H1 (cell line): ENCODE measurements at regions not wholly inside any gene's neighbourhood (a gene's known extent, or its start where the extent isn't known, plus 50 kb on each side); places are given as distances from the start of the nearest gene placed in this dataset.

Experiments used
- CTCF ChIA-PET: fragments of 300-600 bp; sonication (Branson Sonifier 250); formaldehyde crosslinking; loops from one replicate; lab custom pipeline; 2021; ENCODE audit not compliant: partially characterized antibody; lab: Charles Lee
- POLR2A ChIA-PET: fragments of 300-600 bp; sonication (Branson Sonifier 250); formaldehyde crosslinking; loops from one replicate; lab custom pipeline; 2021; ENCODE audit warnings: inconsistent platforms; ENCODE audit not compliant: partially characterized antibody; lab: Charles Lee
- DNase-seq, 2 experiments: peaks; one replicate each; pipeline versions ENCODE4 v3.0.0 to v3.0.0-alpha.2; 2010 to 2022; ENCODE audit warnings: low spot score in 2 of 2, low read depth in 1 of 2, mixed read lengths in 1 of 2
- FAIRE-seq: peaks from 2 replicates; lab custom pipeline; 2011; peaks lifted over from hg19 to GRCh38; lab: Jason Lieb, UNC
- H2AFZ ChIP-seq: 2 replicates; pipeline ENCODE4 v1.8.1; 2012; ENCODE audit warnings: low read length, inconsistent platforms
- H2AK5ac ChIP-seq: 2 replicates; pipeline ENCODE4 v1.6.1; 2013; ENCODE audit warnings: low read depth, low read length
- H2BK120ac ChIP-seq: replicated peaks from 2 replicates; pipeline ENCODE3; 2013; ENCODE audit warnings: low read depth, low read length, inconsistent platforms
- H2BK12ac ChIP-seq: 2 replicates; pipeline ENCODE4 v1.6.1; 2013; ENCODE audit warnings: low read depth, low read length
- H2BK15ac ChIP-seq: 2 replicates; pipeline ENCODE4 v1.6.1; 2013; ENCODE audit warnings: low read length
- H2BK20ac ChIP-seq: 2 replicates; pipeline ENCODE4 v1.6.1; 2013; ENCODE audit warnings: low read length
- H2BK5ac ChIP-seq: 2 replicates; pipeline ENCODE4 v1.6.1; 2013; ENCODE audit warnings: low read depth, low read length
- H3K14ac ChIP-seq: 2 replicates; pipeline ENCODE4 v1.6.1; 2013; ENCODE audit warnings: inconsistent platforms; ENCODE audit not compliant: insufficient read length
- H3K18ac ChIP-seq: 2 replicates; pipeline ENCODE4 v1.6.1; 2013; ENCODE audit warnings: low read length; ENCODE audit errors: extremely low read depth
- H3K23ac ChIP-seq: 2 replicates; pipeline ENCODE4 v1.6.1; 2013; ENCODE audit warnings: inconsistent platforms; ENCODE audit not compliant: insufficient read length
- H3K23me2 ChIP-seq: 2 replicates; pipeline ENCODE4 v1.6.1; 2013; ENCODE audit warnings: low read depth, low read length
- H3K27ac ChIP-seq: 2 replicates; pipeline ENCODE4 v1.6.1; 2011; ENCODE audit warnings: low read depth, low read length, inconsistent platforms
- H3K27me3 ChIP-seq, 4 experiments: replicated peaks in 1 of 4; 1 replicate in 1 of 4; 2 replicates in 3 of 4; pipeline versions ENCODE4 v1.6.1 to v1.8.1; 2011 to 2013; ENCODE audit warnings: low read length in 3 of 4, mild to moderate bottlenecking in 3 of 4, inconsistent platforms in 2 of 4, mixed read lengths in 2 of 4, moderate library complexity in 1 of 4; ENCODE audit not compliant: control insufficient read depth in 3 of 4, insufficient read depth in 3 of 4; ENCODE audit errors: extremely low read depth in 1 of 4
- H3K36me3 ChIP-seq, 4 experiments: 2 replicates each; pipeline versions ENCODE4 v1.6.1 to v1.8.1; 2011 to 2013; ENCODE audit warnings: mild to moderate bottlenecking in 4 of 4, low read length in 3 of 4, moderate library complexity in 2 of 4, control low read depth in 1 of 4, inconsistent platforms in 1 of 4; ENCODE audit not compliant: insufficient read depth in 4 of 4, control insufficient read depth in 2 of 4
- H3K4ac ChIP-seq: replicated peaks from 2 replicates; pipeline ENCODE3; 2013; ENCODE audit warnings: low read length, low read depth, mixed read lengths, inconsistent platforms; ENCODE audit not compliant: insufficient read length
- H3K4me1 ChIP-seq, 4 experiments: replicated peaks in 1 of 4; 1 replicate in 1 of 4; 2 replicates in 3 of 4; pipeline versions ENCODE4 v1.6.1 to v1.8.1; 2011 to 2013; ENCODE audit warnings: low read length in 3 of 4, inconsistent platforms in 2 of 4, mixed read lengths in 1 of 4; ENCODE audit not compliant: insufficient read depth in 4 of 4, control insufficient read depth in 3 of 4
- H3K4me2 ChIP-seq, 2 experiments: 2 replicates each; pipeline versions ENCODE4 v1.6.1 to v1.8.1; 2011 to 2013; ENCODE audit warnings: low read depth in 2 of 2, low read length in 2 of 2, control low read depth in 1 of 2, inconsistent platforms in 1 of 2, mild to moderate bottlenecking in 1 of 2; ENCODE audit not compliant: insufficient read depth in 1 of 2
- H3K4me3 ChIP-seq, 4 experiments: fragments of 200-600, 300-600 bp in 1 of 4; sonication (generic), shearing (Covaris generic), sonication (Bioruptor Twin) in 1 of 4; 2 replicates each; pipeline versions ENCODE4 v1.5.1 to v1.8.1; 2011 to 2016; ENCODE audit warnings: low read length in 4 of 4, low read depth in 3 of 4, control low read depth in 2 of 4, inconsistent platforms in 2 of 4, mild to moderate bottlenecking in 2 of 4, mixed read lengths in 1 of 4, moderate library complexity in 1 of 4; ENCODE audit not compliant: insufficient read depth in 2 of 4; ENCODE audit errors: extremely low read depth in 1 of 4
- H3K56ac ChIP-seq: replicated peaks from 2 replicates; pipeline ENCODE3; 2013; ENCODE audit warnings: low read depth, mild to moderate bottlenecking, mixed read lengths, low read length, inconsistent platforms; ENCODE audit not compliant: insufficient read length
- H3K79me1 ChIP-seq: 2 replicates; pipeline ENCODE4 v1.6.1; 2013; ENCODE audit warnings: low read depth, low read length, control low read depth
- H3K79me2 ChIP-seq, 2 experiments: 2 replicates each; pipeline versions ENCODE4 v1.6.1 to v1.8.1; 2012 to 2013; ENCODE audit warnings: low read length in 2 of 2, mild to moderate bottlenecking in 2 of 2, inconsistent platforms in 1 of 2; ENCODE audit not compliant: insufficient read depth in 2 of 2, control insufficient read depth in 1 of 2
- H3K9ac ChIP-seq, 4 experiments: replicated peaks in 1 of 4; 1 replicate in 1 of 4; 2 replicates in 3 of 4; pipeline versions ENCODE4 v1.6.1 to v1.8.1; 2011 to 2013; ENCODE audit warnings: low read depth in 3 of 4, low read length in 3 of 4, control low read depth in 2 of 4, mild to moderate bottlenecking in 2 of 4, moderate library complexity in 2 of 4, inconsistent platforms in 1 of 4; ENCODE audit errors: extremely low read depth in 1 of 4
- H3K9me3 ChIP-seq, 2 experiments: 2 replicates each; pipeline versions ENCODE4 v1.6.1 to v1.8.1; 2012 to 2013; ENCODE audit warnings: mild to moderate bottlenecking in 2 of 2, moderate library complexity in 2 of 2, control low read depth in 1 of 2, inconsistent platforms in 1 of 2, low read depth in 1 of 2, low read length in 1 of 2, mixed read lengths in 1 of 2; ENCODE audit not compliant: insufficient read depth in 2 of 2
- H4K20me1 ChIP-seq, 2 experiments: replicated peaks in 1 of 2; 2 replicates each; pipeline versions ENCODE3 to v1.8.1; 2011 to 2013; ENCODE audit warnings: inconsistent platforms in 2 of 2, low read length in 2 of 2, mild to moderate bottlenecking in 1 of 2; ENCODE audit not compliant: insufficient read depth in 2 of 2, control insufficient read depth in 1 of 2
- H4K5ac ChIP-seq: 2 replicates; pipeline ENCODE4 v1.6.1; 2013; ENCODE audit warnings: low read length, low read depth, mixed read lengths, inconsistent platforms; ENCODE audit not compliant: insufficient read length
- H4K8ac ChIP-seq: 2 replicates; pipeline ENCODE4 v1.8.0; 2013; ENCODE audit warnings: mild to moderate bottlenecking, moderate library complexity, low read length, inconsistent platforms; ENCODE audit not compliant: insufficient read depth; ENCODE audit errors: extremely low read depth
- H4K91ac ChIP-seq: replicated peaks from 2 replicates; pipeline ENCODE3; 2013; ENCODE audit warnings: low read length, mixed read lengths, inconsistent platforms; ENCODE audit not compliant: insufficient read length
- BCL11A ChIP-seq, 2 experiments: IDR thresholded peaks; one replicate each; pipeline ENCODE4 v1.6.1; 2011; ENCODE audit warnings: low read depth in 2 of 2, low read length in 2 of 2, mild to moderate bottlenecking in 2 of 2
- CHD2 ChIP-seq: IDR thresholded peaks from 2 replicates; pipeline ENCODE4 v1.6.1; 2012; ENCODE audit warnings: low read length, improper control_type of control experiment
- EGR1 ChIP-seq: IDR thresholded peaks from 2 replicates; pipeline ENCODE4 v1.6.1; 2011; ENCODE audit warnings: low read depth, low read length, borderline replicate concordance
- GTF2F1 ChIP-seq: IDR thresholded peaks from 2 replicates; pipeline ENCODE4 v1.6.1; 2012; ENCODE audit warnings: low read depth, low read length, improper control_type of control experiment, borderline replicate concordance
- KDM4A ChIP-seq: IDR thresholded peaks from one replicate; pipeline ENCODE4 v1.7.1; 2012; ENCODE audit warnings: low read depth, mild to moderate bottlenecking, moderate library complexity, low read length, inconsistent platforms; ENCODE audit not compliant: severe bottlenecking
- NANOG ChIP-seq: IDR thresholded peaks from 2 replicates; pipeline ENCODE4 v1.6.1; 2011; ENCODE audit warnings: low read length, low read depth, mild to moderate bottlenecking, inconsistent platforms; ENCODE audit not compliant: insufficient read depth, poor library complexity, severe bottlenecking
- RBBP5 ChIP-seq: IDR thresholded peaks from 2 replicates; pipeline ENCODE4 v1.7.1; 2012; ENCODE audit warnings: low read depth, mild to moderate bottlenecking, inconsistent platforms, low read length, moderate library complexity, borderline replicate concordance
- RNF2 ChIP-seq: fragments of 200-900, 300-1000 bp; sonication (generic); IDR thresholded peaks from 2 replicates; pipeline ENCODE4 v1.7.1; 2016; ENCODE audit warnings: borderline replicate concordance, low read depth, mild to moderate bottlenecking, antibody characterized with exemption, low read length; ENCODE audit not compliant: poor library complexity, severe bottlenecking; ENCODE audit errors: missing control alignments
- SIN3A ChIP-seq, 2 experiments: IDR thresholded peaks in 1 of 2; conservative IDR thresholded peaks in 1 of 2; 2 replicates each; pipeline ENCODE4 v1.6.1; 2011 to 2012; ENCODE audit warnings: low read length in 2 of 2, improper control_type of control experiment in 1 of 2, low read depth in 1 of 2, mild to moderate bottlenecking in 1 of 2
- SIX5 ChIP-seq: IDR thresholded peaks from 2 replicates; pipeline ENCODE4 v1.6.1; 2011; ENCODE audit warnings: mild to moderate bottlenecking, low read depth, low read length
- SP2 ChIP-seq: IDR thresholded peaks from 2 replicates; pipeline ENCODE4 v1.6.1; 2012; ENCODE audit warnings: mild to moderate bottlenecking, low read length, inconsistent platforms
- TBP ChIP-seq: IDR thresholded peaks from 2 replicates; pipeline ENCODE4 v1.6.1; 2011; ENCODE audit warnings: low read depth, low read length, improper control_type of control experiment
- YY1 ChIP-seq: IDR thresholded peaks from 2 replicates; pipeline ENCODE4 v1.6.1; 2011; ENCODE audit warnings: low read depth, mild to moderate bottlenecking, low read length
- WGBS, 2 experiments: shearing (Covaris generic) in 1 of 2; methylation state at CpG; one replicate each; pipeline versions ENCODE4 v1.1.6 to v1.1.7; 2013 to 2015; ENCODE audit warnings: low lambda C conversion rate in 2 of 2, mixed read lengths in 2 of 2, inconsistent platforms in 1 of 2, low coverage in 1 of 2, missing lambda C conversion rate in 1 of 2; ENCODE audit not compliant: insufficient replicate concordance in 2 of 2, insufficient coverage in 1 of 2, insufficient read length in 1 of 2; ENCODE audit errors: extremely low coverage in 1 of 2, missing lambda C conversion rate in 1 of 2; 5-methylcytosine and 5-hydroxymethylcytosine counted together

DNA sequence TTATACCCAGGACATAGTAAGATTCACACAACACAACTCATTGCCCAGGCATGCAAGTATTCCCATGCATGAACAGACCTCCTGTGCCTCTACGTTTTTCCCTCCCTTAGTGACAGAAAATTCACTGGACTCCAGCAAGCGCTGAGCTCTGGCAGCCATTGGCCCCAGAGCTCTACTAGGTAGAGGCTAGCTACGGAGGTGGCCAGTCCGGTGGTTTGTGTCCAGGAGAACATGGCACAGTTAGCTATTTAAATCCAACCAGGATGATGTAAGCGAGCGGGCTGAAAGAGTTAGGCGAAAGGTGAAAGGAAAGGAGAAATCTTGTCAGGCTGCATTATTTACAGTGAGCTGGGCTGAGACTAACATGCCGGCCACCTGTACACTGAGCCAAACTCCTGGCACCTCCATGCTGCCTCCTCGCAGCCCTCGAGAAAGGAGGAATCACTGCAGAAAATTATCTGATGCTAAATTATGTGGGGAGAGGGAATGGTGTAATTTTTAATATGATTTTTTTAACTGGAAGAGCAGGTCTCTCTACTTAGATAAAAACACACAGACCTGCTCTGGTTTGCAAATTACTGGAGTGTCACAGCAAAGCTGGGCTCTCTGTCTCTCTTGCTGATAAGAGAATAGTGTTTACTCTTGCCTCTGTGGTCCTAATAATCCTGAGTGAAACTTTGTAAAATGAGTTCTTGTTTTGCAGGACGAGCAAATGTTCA lies 50.1 kb upstream of the ARMC2 start:
- Histone ChIP-seq H3K9me3 (no peaks in the 10 kb centered on the region), H2BK12ac (no peak overlapping the region), H3K4me1 (peaks cover 0 to 3% (median 0%) of the 10 kb centered on the region in 4 experiments; a peak in 1 of 7 replicates), H3K4me3 (no peak overlapping the region), H4K5ac (no peak overlapping the region), H3K79me2 (no peaks in the 10 kb centered on the region), H3K9ac (no peak overlapping the region; a peak in 1 of 7 replicates), H4K20me1 (no peaks in the 10 kb centered on the region), H2BK5ac (no peak overlapping the region), H4K8ac (no peak overlapping the region), H3K56ac (no peak overlapping the region), H4K91ac (no peak overlapping the region), H3K23ac (no peak overlapping the region), H3K79me1 (no peaks in the 10 kb centered on the region), H3K23me2 (no peaks in the 10 kb centered on the region), H3K4ac (no peak overlapping the region), H3K36me3 (no peaks in the 10 kb centered on the region), H2BK120ac (no peak overlapping the region), H3K4me2 (no peak overlapping the region), H3K18ac (no peak overlapping the region), H3K27me3 (no peaks in the 10 kb centered on the region), H2BK20ac (no peak overlapping the region), H3K14ac (no peak overlapping the region), H3K27ac (no peak overlapping the region), H2BK15ac (0 out of 2 replicates have a peak overlapping the region, but pooled peaks have one; percentile 53), H2AFZ (0 out of 2 replicates have a peak overlapping the region, but pooled peaks have one; percentile 27), H2AK5ac (no peak overlapping the region)
- DNase-seq: no peak
- POLR2A ChIA-PET: interaction anchor here (0.6 to 1.0 kb wide), 2 partner anchors 9 to 1522 kb away, joined by 5 to 6 read pairs; no protein-coding TSS in a partner anchor
- 81% methylated on average over 11 of the region's 11 CpGs; no CpG with 5 or more reads in 1 of the 2 experiments for WGBS, 2 experiments
- CTCF ChIA-PET: interaction anchor here (0.8 to 2.2 kb wide), 9 partner anchors 14 to 264 kb away, joined by 3 to 8 read pairs (median 5); no protein-coding TSS in a partner anchor
- FAIRE-seq: no peak
- TF ChIP-seq EGR1 (no peak), CHD2 (no peak), SIN3A (conservative IDR thresholded peaks at IDR 0.05 in 1 of 2, IDR thresholded peaks at IDR 0.05 in 1 of 2; ENCODE audit: low read depth in 1 of 2, low read length in 2 of 2) (no peak), NANOG (no peak), BCL11A (IDR thresholded peaks at IDR 0.05; ENCODE audit: low read depth in 2 of 2, low read length in 2 of 2) (no peak), TBP (no peak), RBBP5 (no peak), KDM4A (no peak), YY1 (no peak), SP2 (no peak), SIX5 (no peak), GTF2F1 (no peak), RNF2 (no peak)
